Neural progenitor cell (in vitro differentiated cells): ENCODE measurements at regions not wholly inside any gene's neighbourhood (a gene's known extent, or its start where the extent isn't known, plus 50 kb on each side); places are given as distances from the start of the nearest gene placed in this dataset.

Experiments
- DNase-seq: peaks from one replicate; pipeline ENCODE4 v3.0.0-alpha.2; 2016; ENCODE audit warnings: low spot score
- H2AFZ ChIP-seq: fragments of 200-600 bp; sonication (generic); replicated peaks from 2 replicates; pipeline ENCODE4 v1.6.1; 2016; ENCODE audit warnings: antibody characterized with exemption
- H3F3A ChIP-seq: fragments of 200-600 bp; sonication (generic); 2 replicates; pipeline ENCODE4 v1.6.1; 2016; ENCODE audit warnings: antibody characterized with exemption, low read depth
- H3K27ac ChIP-seq: fragments of 200-600 bp; sonication (generic); 2 replicates; pipeline ENCODE4 v1.5.1; 2016; ENCODE audit warnings: mild to moderate bottlenecking
- H3K27me3 ChIP-seq: fragments of 200-600 bp; sonication (generic); 2 replicates; pipeline ENCODE4 v1.6.1; 2016; ENCODE audit warnings: mild to moderate bottlenecking, moderate library complexity
- H3K36me3 ChIP-seq: fragments of 200-600 bp; sonication (generic); 2 replicates; pipeline ENCODE4 v1.5.1; 2016
- H3K4me1 ChIP-seq: fragments of 200-600 bp; sonication (generic); 2 replicates; pipeline ENCODE4 v1.6.1; 2016; ENCODE audit warnings: mixed run types
- H3K4me2 ChIP-seq: fragments of 200-600 bp; sonication (generic); 2 replicates; pipeline ENCODE4 v1.6.1; 2016
- H3K4me3 ChIP-seq: fragments of 200-600 bp; sonication (generic); 2 replicates; pipeline ENCODE4 v1.5.1; 2016
- H3K79me2 ChIP-seq: fragments of 200-600 bp; sonication (generic); 2 replicates; pipeline ENCODE4 v1.6.1; 2016; ENCODE audit warnings: low read depth
- H3K9ac ChIP-seq: fragments of 200-600 bp; sonication (generic); 2 replicates; pipeline ENCODE4 v1.6.1; 2016
- H3K9me3 ChIP-seq: fragments of 200-600 bp; sonication (generic); 2 replicates; pipeline ENCODE4 v1.5.1; 2016; ENCODE audit warnings: low read depth
- H4K20me1 ChIP-seq: fragments of 200-600 bp; sonication (generic); 2 replicates; pipeline ENCODE4 v1.6.1; 2016; ENCODE audit warnings: low read depth
- H3K27ac Mint-ChIP-seq: 3 replicates; pipeline ENCODE4 v1.8.0; 2021; ENCODE audit warnings: mixed read lengths
- H3K27me3 Mint-ChIP-seq: 2 replicates; pipeline ENCODE4 v1.8.0; 2022; ENCODE audit warnings: low read depth, mild to moderate bottlenecking, inconsistent platforms, moderate library complexity, mixed read lengths; ENCODE audit not compliant: insufficient read depth
- H3K36me3 Mint-ChIP-seq: 3 replicates; pipeline ENCODE4 v1.8.0; 2021; ENCODE audit warnings: mixed read lengths
- H3K4me1 Mint-ChIP-seq: 3 replicates; pipeline ENCODE4 v1.8.0; 2021; ENCODE audit warnings: mixed read lengths
- H3K4me3 Mint-ChIP-seq: 3 replicates; pipeline ENCODE4 v1.8.0; 2021; ENCODE audit warnings: mild to moderate bottlenecking, moderate library complexity, mixed read lengths
- H3K9me3 Mint-ChIP-seq: 3 replicates; pipeline ENCODE4 v1.8.0; 2020; ENCODE audit warnings: mixed read lengths
- CTCF ChIP-seq: fragments of 200-600 bp; sonication (generic); IDR thresholded peaks from 2 replicates; pipeline ENCODE4 v1.5.1; 2017; ENCODE audit warnings: antibody characterized with exemption, mild to moderate bottlenecking
- EZH2 ChIP-seq: fragments of 200-600 bp; sonication (generic); IDR thresholded peaks from 2 replicates; pipeline ENCODE4 v1.6.1; 2017; ENCODE audit warnings: antibody characterized with exemption, mild to moderate bottlenecking, moderate library complexity
- EZH2phosphoT487 ChIP-seq: fragments of 200-600 bp; sonication (generic); IDR thresholded peaks from 2 replicates; pipeline ENCODE4 v1.6.1; 2017; ENCODE audit warnings: antibody characterized with exemption

- Mint-ChIP-seq H3K4me1 (no peaks in the 10 kb centered on the region), H3K9me3 (no peaks in the 10 kb centered on the region)
Measured at GRCh38 chr7:156176039-156176438, 363.8 kb upstream of the SHH start.

GRCh38 chr7:156175003-156175402, 362.7 kb upstream of the SHH start:
- H4K20me1 ChIP-seq: no peaks in the 10 kb centered on the region
- no peaks in the 10 kb centered on the region for H3K4me1 ChIP-seq
- no peaks in the 10 kb centered on the region for H3K36me3 ChIP-seq
- TF ChIP-seq EZH2: no peak
- TF ChIP-seq EZH2phosphoT487: no peak
- no peak for TF ChIP-seq CTCF
- H3F3A ChIP-seq: no peaks in the 10 kb centered on the region
- Mint-ChIP-seq H3K27me3 (peaks cover 8% of the 10 kb centered on the region), H3K36me3 (no peaks in the 10 kb centered on the region), H3K4me3 (no peak overlapping the region), H3K27ac (no peak overlapping the region), H3K9me3 (no peaks in the 10 kb centered on the region), H3K4me1 (no peaks in the 10 kb centered on the region)
- H3K79me2 ChIP-seq: no peaks in the 10 kb centered on the region
- no peak overlapping the region for H3K4me3 ChIP-seq
- no peaks in the 10 kb centered on the region for H3K27me3 ChIP-seq
- H3K9ac ChIP-seq: no peak overlapping the region
- no peak overlapping the region for H3K27ac ChIP-seq
- H3K4me2 ChIP-seq: no peak overlapping the region
- no peak for DNase-seq
- H2AFZ ChIP-seq: no peak overlapping the region
- H3K9me3 ChIP-seq: no peaks in the 10 kb centered on the region

More at GRCh38 chr7:156176039-156176438, 363.8 kb upstream of the SHH start:
- no peak for DNase-seq
- no peaks in the 10 kb centered on the region for H3F3A ChIP-seq
- Mint-ChIP-seq H3K27ac (no peak overlapping the region), H3K4me3 (no peak overlapping the region), H3K27me3 (peaks cover 8% of the 10 kb centered on the region), H3K36me3 (no peaks in the 10 kb centered on the region)
- no peaks in the 10 kb centered on the region for H3K27me3 ChIP-seq
- no peak overlapping the region for H3K4me3 ChIP-seq
- no peaks in the 10 kb centered on the region for H3K4me1 ChIP-seq
- no peak overlapping the region for H2AFZ ChIP-seq
- H3K9me3 ChIP-seq: no peaks in the 10 kb centered on the region
- TF ChIP-seq CTCF: no peak
- no peak for TF ChIP-seq EZH2
- TF ChIP-seq EZH2phosphoT487: no peak
- H3K9ac ChIP-seq: no peak overlapping the region
- no peak overlapping the region for H3K27ac ChIP-seq
- no peaks in the 10 kb centered on the region for H3K36me3 ChIP-seq
- H3K79me2 ChIP-seq: no peaks in the 10 kb centered on the region
- H4K20me1 ChIP-seq: no peaks in the 10 kb centered on the region
- H3K4me2 ChIP-seq: no peak overlapping the region

GRCh38 chr7:156174428-156174827, 362.2 kb upstream of the SHH start:
- Histone ChIP-seq H3K9ac (no peak overlapping the region), H3K79me2 (no peaks in the 10 kb centered on the region), H3F3A (no peaks in the 10 kb centered on the region), H4K20me1 (no peaks in the 10 kb centered on the region), H3K4me3 (no peak overlapping the region), H3K27ac (no peak overlapping the region), H3K4me1 (no peaks in the 10 kb centered on the region), H3K36me3 (no peaks in the 10 kb centered on the region), H3K4me2 (no peak overlapping the region), H2AFZ (no peak overlapping the region), H3K9me3 (no peaks in the 10 kb centered on the region), H3K27me3 (no peaks in the 10 kb centered on the region)
- Mint-ChIP-seq H3K27me3 (peaks cover 6% of the 10 kb centered on the region), H3K4me3 (no peak overlapping the region), H3K27ac (no peak overlapping the region), H3K4me1 (no peaks in the 10 kb centered on the region), H3K36me3 (no peaks in the 10 kb centered on the region), H3K9me3 (no peaks in the 10 kb centered on the region)
- no peak for DNase-seq
- TF ChIP-seq EZH2phosphoT487 (no peak), EZH2 (no peak)

- Histone ChIP-seq H3K4me2 (no peak overlapping the region), H3K4me1 (no peaks in the 10 kb centered on the region), H3K27me3 (no peaks in the 10 kb centered on the region), H4K20me1 (no peaks in the 10 kb centered on the region), H3F3A (no peaks in the 10 kb centered on the region), H3K27ac (no peak overlapping the region), H3K9me3 (no peaks in the 10 kb centered on the region), H3K79me2 (no peaks in the 10 kb centered on the region), H3K4me3 (no peak overlapping the region), H3K9ac (no peak overlapping the region), H3K36me3 (no peaks in the 10 kb centered on the region), H2AFZ (no peak overlapping the region)
- Mint-ChIP-seq H3K9me3 (no peaks in the 10 kb centered on the region), H3K4me1 (no peaks in the 10 kb centered on the region), H3K4me3 (no peak overlapping the region), H3K27me3 (peaks cover 6% of the 10 kb centered on the region), H3K27ac (no peak overlapping the region), H3K36me3 (no peaks in the 10 kb centered on the region)
- DNase-seq: no peak
- no peak for TF ChIP-seq EZH2phosphoT487
- no peak for TF ChIP-seq CTCF
- TF ChIP-seq EZH2: no peak
Measured at GRCh38 chr7:156173748-156174353, 361.6 kb upstream of the SHH start.
